Fibroblast of skin of scalp (primary cell): ENCODE measurements at regions not wholly inside any gene's neighbourhood (a gene's known extent, or its start where the extent isn't known, plus 50 kb on each side); places are given as distances from the start of the nearest gene placed in this dataset.
"Not testable (repeated sequence)": the region's sequence is repeated elsewhere in the genome, so short reads cannot be mapped to it uniquely, and the experiment has no call there.

Source experiments
- DNase-seq: peaks from one replicate; pipeline ENCODE4 v3.0.0-alpha.2; 2013

GRCh38 chr4:114250439-114250891, 271.0 kb upstream of the ARSJ start:
- DNase-seq = peak; percentile 71

GRCh38 chr4:114251020-114251419, 271.6 kb upstream of the ARSJ start:
- DNase-seq = no peak

- DNase-seq = no peak
Observed at GRCh38 chr4:114252499-114252898, 273.1 kb upstream of the ARSJ start.

- no peak for DNase-seq
Observed at GRCh38 chr4:114257501-114257900, 278.1 kb upstream of the ARSJ start.

- not testable (repeated sequence) for DNase-seq
Observed at GRCh38 chr4:114262421-114262820, 283.0 kb upstream of the ARSJ start.

- peak; percentile 75 for DNase-seq
Observed at GRCh38 chr4:114263233-114263632, 283.8 kb upstream of the ARSJ start.

GRCh38 chr4:114264452-114264851, 285.0 kb upstream of the ARSJ start:
- no peak for DNase-seq

- no peak for DNase-seq
Observed at GRCh38 chr4:114264877-114265291, 285.4 kb upstream of the ARSJ start.

GRCh38 chr4:114265342-114265741, 285.9 kb upstream of the ARSJ start:
- DNase-seq = no peak

- DNase-seq = peak; percentile 53
Observed at GRCh38 chr4:114267976-114268375, 288.5 kb upstream of the ARSJ start.

- DNase-seq = no peak
Observed at GRCh38 chr4:114271031-114271430, 291.6 kb upstream of the ARSJ start.

GRCh38 chr4:114272226-114272625, 292.8 kb upstream of the ARSJ start:
- DNase-seq = peak; percentile 99

- no peak for DNase-seq
Observed at GRCh38 chr4:114273238-114273637, 293.8 kb upstream of the ARSJ start.

- peak; percentile 90 for DNase-seq
Observed at GRCh38 chr4:114277690-114278089, 298.2 kb upstream of the ARSJ start.

- DNase-seq = no peak
Observed at GRCh38 chr4:114279066-114279465, 299.6 kb upstream of the ARSJ start.

- DNase-seq = no peak
Observed at GRCh38 chr4:114279711-114280110, 300.3 kb upstream of the ARSJ start.

GRCh38 chr4:114280645-114281044, 301.2 kb upstream of the ARSJ start:
- peak; percentile 54 for DNase-seq

GRCh38 chr4:114281164-114281960, 301.9 kb upstream of the ARSJ start:
- peak; percentile 97 for DNase-seq

- DNase-seq = peak; percentile 55
Observed at GRCh38 chr4:114282937-114283336, 303.5 kb upstream of the ARSJ start.

GRCh38 chr4:114284629-114285028, 305.2 kb upstream of the ARSJ start:
- no peak for DNase-seq

GRCh38 chr4:114286262-114286810, 306.9 kb upstream of the ARSJ start:
- DNase-seq = peak; percentile 89

- DNase-seq = no peak
Observed at GRCh38 chr4:114287079-114287696, 307.7 kb upstream of the ARSJ start.

- DNase-seq = no peak
Observed at GRCh38 chr4:114296126-114296525, 302.5 kb upstream of the UGT8 start.

GRCh38 chr4:114302472-114302871, 296.1 kb upstream of the UGT8 start:
- DNase-seq = peak; percentile 68
